HG02970 (cell line): ENCODE measurements at regions not wholly inside any gene's neighbourhood (a gene's known extent, or its start where the extent isn't known, plus 50 kb on each side); places are given as distances from the start of the nearest gene placed in this dataset.

Source experiments
- ATAC-seq: cut with Tn5 transposase; IDR thresholded peaks from one replicate; pipeline ENCODE4 v1.9.1; 2021; ENCODE audit warnings: mild to moderate bottlenecking, moderate library complexity, moderate number of reproducible peaks; ENCODE audit not compliant: unreplicated experiment, low FRiP score

DNA sequence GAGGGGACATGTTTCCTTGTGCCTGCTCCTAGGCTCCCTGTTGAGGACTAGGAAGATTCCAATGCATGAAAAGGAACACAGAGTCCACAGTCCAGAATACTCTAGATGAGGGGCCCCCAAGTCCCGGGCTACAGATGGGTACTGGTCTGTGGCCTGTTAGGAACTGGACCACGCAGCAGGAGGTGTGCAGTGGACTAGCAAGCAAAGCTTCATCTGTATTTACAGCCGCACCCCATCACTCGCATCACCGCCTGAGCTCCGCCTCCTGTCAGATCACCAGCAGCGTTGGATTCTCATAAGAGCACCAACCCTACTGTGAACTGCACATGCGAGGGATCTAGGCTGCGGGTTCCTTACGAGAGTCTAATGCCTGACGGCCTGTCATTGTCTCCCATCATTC lies 233.0 kb upstream of the MKLN1 start:
- ATAC-seq: no peak

DNA sequence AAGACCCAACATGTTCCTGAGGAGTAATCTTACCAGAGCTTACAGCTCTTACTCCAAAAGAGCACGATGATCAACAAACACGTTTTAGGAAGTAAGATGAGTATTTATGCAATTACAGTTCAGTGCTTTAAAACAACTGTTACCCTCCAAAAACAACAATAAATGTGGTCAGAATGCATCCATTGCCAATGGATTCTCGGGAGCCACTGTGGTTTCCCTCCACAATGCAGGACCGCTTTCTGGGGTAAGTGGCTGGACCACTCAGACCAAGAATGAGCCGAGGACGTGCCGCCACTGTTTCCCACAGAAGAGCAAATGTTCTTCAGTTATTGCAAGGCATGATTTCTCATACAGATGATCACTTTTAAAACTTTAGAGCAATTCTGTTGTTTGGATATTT lies 232.3 kb upstream of the MKLN1 start:
- no peak for ATAC-seq

DNA sequence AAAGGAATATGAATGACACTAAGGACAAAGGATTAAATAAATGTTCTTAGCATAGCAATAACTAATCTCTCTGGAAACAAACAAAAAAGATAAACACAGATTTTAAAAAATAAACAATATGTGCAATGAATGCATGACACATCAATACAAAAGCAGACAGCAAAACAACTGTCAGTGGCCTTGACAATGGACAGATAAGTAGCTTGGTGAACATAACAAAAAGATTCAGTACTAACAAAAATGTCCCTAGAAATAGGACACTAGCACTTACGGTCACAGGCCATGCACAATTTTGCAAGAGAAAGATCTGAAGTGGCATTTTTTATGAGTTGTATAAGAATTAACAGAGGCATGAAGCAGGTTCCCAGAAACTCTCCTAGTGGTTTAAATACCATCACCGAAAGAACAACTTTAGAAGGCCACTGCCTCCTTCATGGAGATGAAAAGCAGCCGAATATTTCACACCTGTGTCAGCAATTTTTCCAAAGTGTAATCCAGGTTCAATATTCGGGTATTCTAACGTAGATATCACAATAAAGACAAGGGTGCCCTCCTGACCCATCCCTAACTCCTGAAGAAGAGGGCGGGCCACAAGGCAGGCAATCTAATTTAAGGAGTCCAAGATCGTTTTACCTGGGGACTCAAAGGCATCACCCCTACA lies 231.3 kb upstream of the MKLN1 start:
- no peak for ATAC-seq

DNA sequence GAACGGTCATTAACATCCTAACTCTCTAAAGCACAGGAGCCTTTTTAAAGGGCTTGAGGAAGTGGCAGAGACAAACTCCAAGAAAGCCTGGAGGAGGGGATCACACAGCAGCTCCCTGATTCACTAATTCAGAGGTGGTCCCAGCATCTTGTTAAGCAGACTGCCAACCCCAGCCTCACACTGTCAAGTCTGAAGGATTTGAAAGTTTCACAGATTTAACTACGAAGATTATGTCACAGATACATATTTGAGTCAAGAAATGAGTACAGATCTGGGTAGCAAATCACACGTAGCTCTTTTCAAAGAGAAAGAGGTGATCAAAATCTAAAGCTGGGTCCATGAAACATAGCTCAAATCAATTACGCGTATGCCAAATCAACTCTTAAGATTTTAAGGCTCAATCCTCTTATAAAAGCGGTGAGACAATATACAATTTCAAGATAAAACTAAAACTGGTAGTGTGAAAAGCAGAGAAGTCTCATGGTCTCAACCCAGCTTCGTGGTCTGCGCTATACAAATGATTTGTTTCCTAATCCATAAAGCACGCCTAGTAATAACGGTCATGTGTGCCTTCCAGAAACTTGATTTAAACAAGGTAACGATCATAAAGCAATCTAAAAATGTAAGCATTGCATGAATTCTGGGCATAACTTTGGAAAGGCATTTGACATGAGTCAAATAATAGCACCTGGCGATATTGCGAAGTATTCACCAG lies 229.9 kb upstream of the MKLN1 start:
- ATAC-seq: no peak

DNA sequence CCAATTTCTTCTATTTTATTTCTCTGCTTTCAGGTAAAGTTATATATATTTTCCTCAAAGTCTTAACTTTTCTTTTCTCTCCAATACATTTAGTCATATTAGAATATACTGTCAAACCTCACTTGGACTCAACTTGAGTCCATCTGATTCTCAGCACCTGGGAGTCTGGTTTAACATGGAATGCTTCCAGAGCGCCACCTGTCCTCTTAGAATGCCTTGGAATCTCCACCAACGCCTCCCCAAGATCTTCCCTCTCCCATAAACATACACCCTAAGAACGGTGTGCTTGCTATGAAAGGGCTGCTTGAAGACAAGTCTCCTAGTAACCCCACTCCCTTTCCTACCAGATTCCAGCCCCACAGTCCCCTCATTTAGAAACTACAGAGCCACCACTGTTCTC lies 229.1 kb upstream of the MKLN1 start:
- ATAC-seq: no peak

DNA sequence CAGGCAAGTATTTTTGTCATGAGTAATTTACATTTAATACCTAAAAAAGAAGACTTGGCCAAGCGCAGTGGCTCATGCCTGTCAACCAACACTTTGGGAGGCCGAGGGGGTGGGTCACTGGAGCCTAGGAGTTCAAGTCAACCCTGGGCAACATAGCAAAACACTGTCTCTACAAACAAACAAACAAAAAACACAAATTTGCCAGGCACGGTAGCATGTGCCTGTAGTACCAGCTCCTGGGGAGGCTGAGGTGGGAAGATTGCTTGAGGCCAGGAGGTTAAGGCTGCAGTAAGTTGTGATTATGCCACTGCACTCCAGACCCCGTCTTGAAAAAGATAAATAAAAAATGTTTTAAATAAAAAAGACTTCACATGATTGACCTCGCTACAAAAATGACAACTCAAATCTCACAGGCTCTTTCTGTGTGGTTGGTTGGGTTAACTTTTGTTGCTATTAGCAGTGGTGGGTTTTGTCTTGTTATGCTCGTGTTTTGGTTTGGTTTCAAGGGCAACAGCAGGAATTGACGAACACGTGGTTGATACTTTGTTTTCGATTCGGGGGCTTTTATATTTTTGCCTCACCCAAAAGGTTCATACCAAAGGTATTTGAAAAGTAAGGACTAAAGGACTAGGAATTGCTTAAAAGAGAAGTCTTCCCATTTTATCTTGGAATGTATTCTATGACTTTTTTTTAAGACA lies 227.2 kb upstream of the MKLN1 start:
- ATAC-seq: no peak

DNA sequence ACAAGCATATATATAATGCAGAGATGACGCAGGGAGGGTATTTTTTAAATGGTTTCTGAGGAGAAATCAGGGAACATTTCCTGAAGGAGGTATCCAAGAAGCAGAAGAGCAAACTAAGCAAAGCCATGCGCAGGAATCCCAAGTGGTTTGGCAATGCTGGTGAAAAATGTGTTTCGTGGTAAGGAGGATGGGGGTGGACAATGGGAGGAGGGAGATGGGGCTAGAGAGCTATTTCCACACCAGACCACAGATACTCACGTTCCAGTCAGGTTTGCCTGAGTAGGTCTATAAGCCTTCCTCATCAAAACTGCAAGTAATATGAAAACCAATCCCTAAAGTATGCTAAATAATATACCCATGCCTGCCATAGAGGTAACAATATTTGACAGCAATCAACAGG lies 223.7 kb upstream of the MKLN1 start:
- ATAC-seq: no peak

DNA sequence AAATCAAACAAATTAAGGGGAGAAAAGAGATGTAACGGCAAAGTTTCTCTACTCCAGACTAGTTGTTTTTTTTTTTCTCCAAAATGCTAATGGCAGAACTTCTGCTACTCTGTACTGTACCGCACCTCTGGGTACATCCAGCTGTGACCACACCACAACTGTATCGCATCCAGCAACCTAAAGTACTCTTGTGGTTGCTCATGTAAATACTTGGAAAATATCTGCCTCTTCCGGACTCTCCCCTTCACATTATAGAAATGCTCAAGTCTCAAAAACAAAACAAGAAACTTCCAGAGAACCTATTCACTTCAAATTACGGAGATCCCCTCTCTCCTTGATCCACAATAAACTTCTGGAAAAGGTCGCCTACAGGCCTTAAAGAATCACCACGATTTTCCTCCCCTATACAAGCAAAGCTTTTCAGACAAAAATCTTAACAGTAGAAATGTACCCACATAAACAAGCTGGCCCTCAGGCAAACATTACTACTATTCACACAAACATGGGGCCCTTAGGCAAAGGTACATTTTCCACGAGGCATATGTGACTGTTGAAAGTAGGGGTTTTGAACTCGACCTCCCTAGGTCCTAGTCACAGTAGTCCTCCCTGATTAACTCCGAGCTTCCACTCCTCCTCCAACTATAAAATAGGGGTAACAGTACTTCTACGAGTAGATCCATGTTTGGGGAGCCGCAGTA lies 222.9 kb upstream of the MKLN1 start:
- ATAC-seq: no peak

DNA sequence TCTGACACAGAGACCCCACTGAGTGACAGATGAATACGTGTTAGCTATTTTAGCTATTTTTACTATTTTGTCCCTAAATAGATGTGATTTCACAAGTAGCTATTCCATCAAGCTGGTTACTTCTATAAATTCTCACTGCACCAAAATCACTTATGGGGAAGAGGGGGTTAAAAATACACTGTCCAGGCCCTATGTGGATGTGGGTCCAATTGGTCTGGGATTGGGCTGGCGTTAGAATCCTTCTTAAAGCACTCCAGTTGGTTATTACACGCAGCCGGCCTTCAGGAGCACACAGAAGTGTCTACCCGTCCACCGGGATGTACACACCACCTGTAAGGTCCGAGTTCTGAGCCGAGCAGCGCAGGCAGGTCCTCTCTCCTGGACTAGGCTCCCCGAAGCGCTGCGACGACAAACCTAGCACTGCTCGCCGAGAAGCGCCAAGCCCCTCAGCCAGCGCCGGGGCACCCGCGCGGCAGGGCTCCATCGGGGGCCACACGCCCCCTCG lies 222.3 kb upstream of the MKLN1 start:
- ATAC-seq: no peak

DNA sequence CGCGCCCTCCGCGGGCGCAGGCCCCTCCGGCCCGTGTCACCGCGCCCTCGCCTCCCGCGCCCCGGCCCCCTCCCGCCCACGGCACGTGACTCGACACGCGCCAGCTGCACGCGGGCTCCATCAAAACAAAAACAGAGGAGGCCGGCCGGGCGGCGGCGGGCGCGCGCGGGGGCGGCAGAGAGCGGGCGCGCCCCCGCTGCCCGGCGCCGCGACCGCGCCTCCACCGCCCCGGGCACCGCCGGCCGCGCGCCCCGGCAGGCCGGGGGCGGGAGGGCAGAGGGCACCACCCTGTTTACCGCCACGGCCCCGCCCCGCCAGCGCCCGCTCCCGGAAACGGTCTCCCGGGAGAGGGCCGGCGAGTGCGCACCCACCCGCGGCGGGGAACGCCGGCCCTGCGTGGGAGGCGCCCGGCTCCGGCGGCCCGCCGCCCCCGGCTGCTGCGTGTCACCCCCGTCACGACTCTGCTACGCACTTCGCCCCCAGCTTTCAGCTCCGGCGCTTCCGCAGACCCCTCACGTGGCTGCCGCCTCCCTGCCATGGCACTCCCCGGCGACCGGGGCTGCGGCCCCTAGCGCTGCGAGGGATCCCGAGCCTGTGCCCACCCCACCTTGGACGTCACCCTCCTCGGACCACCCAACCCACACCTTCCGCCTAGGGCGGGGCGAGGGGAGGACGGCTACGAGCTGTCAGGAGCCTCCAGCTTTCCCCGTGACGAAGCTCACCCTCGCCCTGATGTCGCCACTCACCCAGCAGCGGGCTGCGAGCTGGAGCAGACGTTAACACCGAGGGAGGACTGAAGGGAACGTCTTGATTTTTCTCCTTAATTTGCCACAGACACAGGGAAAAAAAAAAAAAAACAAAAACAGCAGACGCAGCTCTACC lies 221.6 kb upstream of the MKLN1 start:
- peak; percentile 44 for ATAC-seq

DNA sequence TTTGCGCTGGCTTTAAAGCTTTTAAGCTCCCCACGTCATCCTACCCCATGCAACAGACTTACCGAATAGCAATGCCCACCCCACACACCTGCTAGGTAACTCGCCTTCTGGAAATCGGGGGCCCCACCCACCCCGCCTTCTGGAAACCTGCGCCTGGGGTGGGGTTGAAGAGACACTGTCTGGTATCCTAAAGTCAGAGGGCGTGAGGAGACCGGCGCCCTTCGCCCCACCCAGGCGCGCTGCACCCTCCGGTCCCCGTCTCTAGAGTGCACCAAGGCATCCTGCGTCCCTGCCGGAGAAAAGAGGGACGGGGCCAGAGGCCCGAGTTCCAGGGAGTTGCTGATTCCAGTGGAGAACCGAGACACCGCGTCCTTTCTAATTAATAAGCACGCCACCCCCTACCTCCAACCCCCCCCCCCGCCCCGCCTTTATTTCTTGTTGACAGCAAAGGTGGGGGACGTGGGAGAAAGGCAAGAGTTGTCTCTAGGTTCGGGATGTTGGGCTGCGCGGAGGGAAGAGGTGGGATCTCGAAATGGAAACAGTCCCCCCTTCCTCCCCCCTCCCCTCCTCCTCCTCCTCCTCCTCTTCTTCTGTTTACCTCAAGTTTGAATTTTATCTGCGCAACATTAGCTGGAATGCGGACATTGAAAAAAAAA lies 220.9 kb upstream of the MKLN1 start:
- ATAC-seq: no peak

DNA sequence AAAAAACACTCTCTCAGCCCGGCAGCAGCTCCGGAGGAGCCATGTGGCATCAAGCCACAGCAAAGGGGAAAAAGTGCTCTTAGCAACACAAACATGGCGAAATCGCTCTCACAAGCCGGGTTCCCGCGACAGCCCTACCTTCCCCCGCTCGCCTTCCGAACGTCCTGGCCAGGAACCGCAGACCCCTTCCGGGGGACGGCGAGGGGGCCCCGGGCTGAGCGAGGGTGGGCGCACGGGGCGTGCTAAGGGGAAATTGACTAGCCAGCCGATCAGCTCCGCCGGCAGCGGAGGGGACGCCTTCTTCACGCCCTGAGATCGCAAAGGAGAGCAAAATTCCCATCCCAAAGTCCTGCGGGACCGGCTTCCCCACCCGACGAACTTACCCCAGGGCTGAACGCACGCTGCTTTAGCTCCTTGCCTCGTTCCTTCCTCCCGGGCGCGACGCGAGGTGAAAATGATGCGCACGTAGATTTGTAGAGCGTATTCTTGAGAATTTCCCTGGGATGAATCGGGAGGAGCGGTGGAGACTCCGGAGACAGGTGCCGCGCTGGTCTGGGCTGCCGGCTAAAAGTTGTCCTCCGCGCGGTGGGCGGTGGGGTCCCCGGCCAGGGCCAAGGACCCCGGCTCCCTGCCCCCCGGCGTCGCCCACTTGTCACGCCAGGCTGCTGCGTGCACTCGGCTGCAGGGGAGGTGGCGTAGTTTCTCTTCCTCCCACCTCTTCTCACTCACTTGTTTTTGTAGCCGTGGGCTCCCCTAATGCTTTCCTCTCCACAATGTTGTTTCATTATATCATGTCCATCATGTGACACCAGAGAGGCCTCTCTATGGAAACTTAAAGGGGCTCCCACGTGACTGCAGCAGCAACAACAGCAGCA lies 220.1 kb upstream of the MKLN1 start:
- peak; percentile 39 for ATAC-seq

DNA sequence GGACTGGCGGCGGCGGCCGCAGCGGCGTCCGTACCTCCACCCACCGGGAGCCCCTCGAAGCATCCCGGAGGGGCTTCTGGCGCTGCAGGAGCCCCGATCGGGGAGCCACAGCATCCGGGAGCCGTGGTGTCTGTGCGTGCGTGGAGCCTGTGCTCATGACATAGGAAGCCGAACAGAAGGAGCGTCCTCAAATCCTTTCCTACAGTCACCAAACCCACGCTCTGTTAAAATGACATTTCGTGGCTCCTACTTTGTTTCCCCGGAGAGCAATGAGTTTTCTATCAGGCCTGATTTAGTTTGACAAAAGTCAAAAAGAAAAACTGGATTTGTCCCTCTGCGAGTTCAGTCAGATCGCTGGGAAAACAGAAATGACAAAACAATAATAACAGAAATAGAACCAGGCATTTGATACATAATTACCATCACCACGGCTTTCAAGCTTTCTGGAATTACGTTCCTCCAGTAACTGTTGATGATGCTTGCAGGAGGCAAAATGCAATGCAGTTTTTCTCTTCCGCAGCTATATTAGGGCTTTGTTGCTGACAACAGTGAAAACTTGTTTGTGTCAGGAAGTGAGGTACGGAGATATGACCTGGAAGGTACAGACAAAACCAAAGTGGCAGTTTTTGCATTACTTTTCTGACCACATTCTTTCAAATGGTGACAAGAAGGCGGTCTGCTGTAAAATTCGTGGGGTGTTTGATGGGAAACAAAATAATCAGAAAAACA lies 219.3 kb upstream of the MKLN1 start:
- ATAC-seq: no peak

DNA sequence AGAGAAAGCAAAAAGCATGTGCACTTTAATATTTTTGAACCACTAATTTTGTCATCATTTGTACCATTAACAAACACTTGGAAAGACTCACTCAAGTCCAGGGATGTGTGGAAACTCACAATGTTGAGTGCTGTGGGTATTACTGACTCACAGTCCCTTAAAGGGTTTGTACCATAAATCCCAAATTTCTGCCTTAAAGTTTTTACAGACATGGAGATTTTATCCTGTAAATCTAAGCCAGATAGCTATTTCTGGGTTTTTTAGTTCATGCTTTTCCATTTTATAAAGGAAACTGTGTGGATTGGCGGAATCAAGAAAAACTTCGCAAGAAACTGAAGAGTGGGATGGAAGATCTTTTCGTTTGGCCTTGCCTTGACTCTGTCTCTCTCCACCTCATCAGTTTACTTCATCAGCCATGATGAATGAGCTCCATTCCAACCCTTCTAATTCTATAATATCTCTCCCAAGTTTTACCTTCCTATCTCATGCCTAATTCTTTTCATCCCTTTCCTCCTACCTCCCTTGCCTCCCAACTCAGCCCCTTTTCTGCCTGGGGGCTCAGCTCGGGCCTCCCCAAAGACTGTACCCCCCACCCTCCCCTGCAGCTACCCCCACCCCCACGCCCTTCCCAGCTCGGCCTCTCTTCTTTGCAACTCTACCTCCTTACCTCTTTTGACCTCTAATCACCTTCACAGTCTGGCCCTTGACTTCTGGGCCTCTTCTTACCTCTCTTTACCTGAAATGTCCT lies 218.5 kb upstream of the MKLN1 start:
- ATAC-seq: no peak

DNA sequence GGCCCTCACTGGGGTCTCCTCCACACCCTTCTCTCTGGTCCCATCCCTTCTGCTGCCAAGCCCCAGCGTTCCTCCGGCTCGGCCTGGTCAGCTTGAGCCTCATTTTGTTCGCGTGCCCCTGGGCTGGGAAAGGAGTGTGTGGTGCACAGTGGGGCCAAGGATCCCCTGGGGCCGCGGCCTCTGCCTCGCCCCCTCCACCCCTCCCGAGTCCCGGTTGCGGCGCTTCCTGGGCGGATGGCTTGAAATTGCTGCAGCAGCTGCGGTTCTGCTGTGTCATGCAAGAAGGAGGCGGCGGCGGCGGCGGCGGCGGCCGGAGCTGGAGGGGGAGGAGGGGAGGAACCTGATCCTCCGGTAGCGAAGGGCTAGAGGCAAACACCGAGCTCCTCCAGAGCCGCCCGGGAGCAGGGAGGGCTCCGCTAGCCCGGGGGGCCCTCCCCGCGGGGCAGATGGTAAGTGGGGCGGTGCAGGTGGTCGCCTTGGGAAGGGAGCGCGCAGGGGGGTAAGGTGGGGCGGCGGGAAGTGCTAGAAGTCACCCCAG lies 217.8 kb upstream of the MKLN1 start:
- ATAC-seq: no peak

DNA sequence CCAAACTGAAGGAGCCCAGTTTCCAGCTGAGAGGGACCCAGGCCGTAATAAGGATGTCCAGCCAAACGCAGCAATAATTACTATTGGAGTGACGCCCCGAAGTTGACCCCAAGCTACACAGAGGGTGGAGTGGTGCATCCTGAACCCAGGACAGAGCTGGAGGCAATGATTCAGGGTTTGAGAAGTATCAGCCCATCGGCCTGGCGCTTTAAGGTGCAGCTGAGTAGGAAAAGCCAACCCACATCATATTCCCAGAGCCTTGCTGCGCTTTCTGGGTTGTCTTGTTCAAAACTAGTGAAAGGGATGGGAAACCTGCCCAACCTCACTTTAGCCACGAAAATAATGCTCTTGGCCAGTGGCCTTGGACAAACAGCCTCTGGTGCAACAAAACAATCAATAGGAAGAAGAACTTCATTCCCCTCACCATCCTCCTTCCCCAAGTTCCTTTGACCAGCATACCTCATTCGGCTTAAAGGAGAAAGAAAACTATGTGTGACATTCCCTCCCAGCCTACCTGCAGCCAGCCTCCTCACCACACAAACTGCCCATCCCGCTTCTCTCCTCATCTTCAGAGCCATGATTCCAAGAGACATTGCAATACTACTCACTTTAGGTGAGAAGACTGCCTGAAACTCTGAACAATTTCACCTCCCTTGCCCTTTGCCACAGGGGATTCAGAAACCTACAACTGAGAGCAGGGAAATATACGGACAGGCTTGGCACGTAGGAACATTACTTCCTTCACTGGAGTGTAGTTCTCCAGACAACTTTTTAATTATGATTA lies 217.2 kb upstream of the MKLN1 start:
- ATAC-seq: no peak
